Epidermal melanocyte (primary cell): ENCODE measurements at regions not wholly inside any gene's neighbourhood (a gene's known extent, or its start where the extent isn't known, plus 50 kb on each side); places are given as distances from the start of the nearest gene placed in this dataset.
A peak's percentile ranks its signal among the peaks of the same experiment; 100 is the strongest.

Source experiments
- DNase-seq: peaks from one replicate; pipeline ENCODE4 v3.0.0; 2011; ENCODE audit warnings: low spot score; ENCODE audit not compliant: insufficient read length

GRCh38 chrX:69229436-69229835 is 64.2 kb upstream of the PJA1 start:
- no peak for DNase-seq

GRCh38 chrX:69228732-69229131 is 63.5 kb upstream of the PJA1 start:
- DNase-seq: no peak

- DNase-seq: no peak
These were observed 61.4 kb upstream of the PJA1 start for GRCh38 chrX:69226459-69227158.

- peak; percentile 55 for DNase-seq
These were observed 57.1 kb upstream of the PJA1 start for GRCh38 chrX:69222103-69223090.

- no peak for DNase-seq
These were observed 56.2 kb upstream of the PJA1 start for GRCh38 chrX:69221239-69222102.

GRCh38 chrX:69218407-69218997 is 53.2 kb upstream of the PJA1 start:
- DNase-seq: no peak

- no peak for DNase-seq
These were observed 51.7 kb upstream of the PJA1 start for GRCh38 chrX:69216911-69217310.

- DNase-seq: no peak
These were observed 51.2 kb upstream of the PJA1 start for GRCh38 chrX:69216446-69216845.

GRCh38 chrX:69215161-69215875 is 50.1 kb upstream of the PJA1 start:
- DNase-seq: no peak
